ENCODE measurements at regions not wholly inside any gene's neighbourhood (a gene's known extent, or its start where the extent isn't known, plus 50 kb on each side); places are given as distances from the start of the nearest gene placed in this dataset.

DNA sequence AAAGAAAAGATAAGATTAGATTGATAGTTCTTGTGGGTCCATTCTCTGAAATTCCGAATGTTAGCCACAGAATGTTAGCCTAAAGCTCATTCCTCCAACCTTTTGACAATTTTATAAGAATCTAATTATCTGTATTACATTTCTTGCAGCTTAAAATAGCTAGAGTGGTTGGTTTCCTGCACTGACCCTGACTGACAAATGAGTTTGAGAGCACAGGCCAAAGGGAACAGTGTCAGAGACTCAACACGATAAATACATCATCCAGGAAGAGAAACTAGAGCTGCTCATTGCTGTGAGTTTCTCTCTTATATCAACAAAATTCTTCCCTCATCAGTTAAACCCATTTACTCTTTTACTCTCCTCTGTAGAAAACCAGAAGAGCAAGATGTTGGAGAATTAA, 82.1 kb upstream of the PPM1J start:
- TF ChIP-seq CTCF (conservative IDR thresholded peaks at IDR 0.05; ENCODE audit: low read depth, low read length) = no peak
- TF ChIP-seq POLR2A (IDR thresholded peaks at IDR 0.05; ENCODE audit: low read depth, low read length) = no peak
- no peak for TF ChIP-seq RAD21 (IDR thresholded peaks at IDR 0.05; ENCODE audit: low read length)
- no peak for TF ChIP-seq CHD1 (IDR thresholded peaks at IDR 0.05; ENCODE audit: low read depth, low read length)
- no peak for TF ChIP-seq SMC3 (IDR thresholded peaks at IDR 0.05; ENCODE audit: low read depth, low read length)
- no peak for TF ChIP-seq FOS (IDR thresholded peaks at IDR 0.05; ENCODE audit: low read depth, low read length)
- TF ChIP-seq NFE2L2 (IDR thresholded peaks at IDR 0.05; ENCODE audit: low read depth, low read length) = no peak

Data from IMR-90 (cell line).